ENCODE measurements at regions not wholly inside any gene's neighbourhood (a gene's known extent, or its start where the extent isn't known, plus 50 kb on each side); places are given as distances from the start of the nearest gene placed in this dataset.

GRCh38 chr5:126370796-126371718 is 52.2 kb upstream of the GRAMD2B start (continued):
- TF ChIP-seq ZNF646 (CRISPR knock-in tag; IDR thresholded peaks at IDR 0.05) = no peak
- peak; percentile 44 for TF ChIP-seq POGZ (CRISPR knock-in tag; IDR thresholded peaks at IDR 0.05)
- TF ChIP-seq, protein P1, sequence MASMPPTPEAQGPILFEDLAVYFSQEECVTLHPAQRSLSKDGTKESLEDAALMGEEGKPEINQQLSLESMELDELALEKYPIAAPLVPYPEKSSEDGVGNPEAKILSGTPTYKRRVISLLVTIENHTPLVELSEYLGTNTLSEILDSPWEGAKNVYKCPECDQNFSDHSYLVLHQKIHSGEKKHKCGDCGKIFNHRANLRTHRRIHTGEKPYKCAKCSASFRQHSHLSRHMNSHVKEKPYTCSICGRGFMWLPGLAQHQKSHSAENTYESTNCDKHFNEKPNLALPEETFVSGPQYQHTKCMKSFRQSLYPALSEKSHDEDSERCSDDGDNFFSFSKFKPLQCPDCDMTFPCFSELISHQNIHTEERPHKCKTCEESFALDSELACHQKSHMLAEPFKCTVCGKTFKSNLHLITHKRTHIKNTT (CRISPR knock-in tag; IDR thresholded peaks at IDR 0.05) = no peak
- peak; percentile 73; the same call in 1 of the 2 replicates for TF ChIP-seq DMTF1 (CRISPR knock-in tag; IDR thresholded peaks at IDR 0.05)
- TF ChIP-seq TP53 (CRISPR knock-in tag; conservative IDR thresholded peaks at IDR 0.05) = no peak
- no peak for TF ChIP-seq HOXA7 (CRISPR knock-in tag; IDR thresholded peaks at IDR 0.05)
- no peak for TF ChIP-seq SRSF4 (IDR thresholded peaks at IDR 0.05; ENCODE audit: low read depth, low read length, poor library complexity, severe bottlenecking)
- no peak for TF ChIP-seq SOX6 (IDR thresholded peaks at IDR 0.05)
- TF ChIP-seq SOX6 (CRISPR knock-in tag; IDR thresholded peaks at IDR 0.05) = peak; percentile 40; the same call in 1 of the 2 replicates
- TF ChIP-seq, protein P2, sequence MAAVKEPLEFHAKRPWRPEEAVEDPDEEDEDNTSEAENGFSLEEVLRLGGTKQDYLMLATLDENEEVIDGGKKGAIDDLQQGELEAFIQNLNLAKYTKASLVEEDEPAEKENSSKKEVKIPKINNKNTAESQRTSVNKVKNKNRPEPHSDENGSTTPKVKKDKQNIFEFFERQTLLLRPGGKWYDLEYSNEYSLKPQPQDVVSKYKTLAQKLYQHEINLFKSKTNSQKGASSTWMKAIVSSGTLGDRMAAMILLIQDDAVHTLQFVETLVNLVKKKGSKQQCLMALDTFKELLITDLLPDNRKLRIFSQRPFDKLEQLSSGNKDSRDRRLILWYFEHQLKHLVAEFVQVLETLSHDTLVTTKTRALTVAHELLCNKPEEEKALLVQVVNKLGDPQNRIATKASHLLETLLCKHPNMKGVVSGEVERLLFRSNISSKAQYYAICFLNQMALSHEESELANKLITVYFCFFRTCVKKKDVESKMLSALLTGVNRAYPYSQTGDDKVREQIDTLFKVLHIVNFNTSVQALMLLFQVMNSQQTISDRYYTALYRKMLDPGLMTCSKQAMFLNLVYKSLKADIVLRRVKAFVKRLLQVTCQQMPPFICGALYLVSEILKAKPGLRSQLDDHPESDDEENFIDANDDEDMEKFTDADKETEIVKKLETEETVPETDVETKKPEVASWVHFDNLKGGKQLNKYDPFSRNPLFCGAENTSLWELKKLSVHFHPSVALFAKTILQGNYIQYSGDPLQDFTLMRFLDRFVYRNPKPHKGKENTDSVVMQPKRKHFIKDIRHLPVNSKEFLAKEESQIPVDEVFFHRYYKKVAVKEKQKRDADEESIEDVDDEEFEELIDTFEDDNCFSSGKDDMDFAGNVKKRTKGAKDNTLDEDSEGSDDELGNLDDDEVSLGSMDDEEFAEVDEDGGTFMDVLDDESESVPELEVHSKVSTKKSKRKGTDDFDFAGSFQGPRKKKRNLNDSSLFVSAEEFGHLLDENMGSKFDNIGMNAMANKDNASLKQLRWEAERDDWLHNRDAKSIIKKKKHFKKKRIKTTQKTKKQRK (IDR thresholded peaks at IDR 0.05; ENCODE audit: low read length) = no peak
- TF ChIP-seq ZNF512B (CRISPR knock-in tag; IDR thresholded peaks at IDR 0.05; ENCODE audit: borderline replicate concordance) = no peak

Measured in HepG2 (cell line).